CD8-positive, alpha-beta memory T cell (primary cell): ENCODE measurements at regions not wholly inside any gene's neighbourhood (a gene's known extent, or its start where the extent isn't known, plus 50 kb on each side); places are given as distances from the start of the nearest gene placed in this dataset.

ENCODE experiments used
- CTCF ChIA-PET: fragments of 350-600 bp; sonication (Branson Sonifier 250); formaldehyde crosslinking; loops from one replicate; lab custom pipeline; 2021; ENCODE audit warnings: antibody characterized with exemption; lab: Charles Lee
- POLR2A ChIA-PET: fragments of 350-600 bp; sonication (Branson Sonifier 250); formaldehyde crosslinking; loops from one replicate; lab custom pipeline; 2021; ENCODE audit warnings: antibody characterized with exemption; lab: Charles Lee
- DNase-seq, 5 donors: peaks; one replicate each; pipeline versions ENCODE4 v3.0.0 to v3.0.0-alpha.2; 2020 to 2022; ENCODE audit warnings: mixed read lengths in 1 of 5
- H3K27ac ChIP-seq: one replicate; pipeline ENCODE4 v1.7.0; 2013; ENCODE audit warnings: low read depth, mild to moderate bottlenecking, low read length, moderate library complexity
- H3K27me3 ChIP-seq: 2 replicates; pipeline ENCODE4 v1.7.0; 2013; ENCODE audit warnings: low read length, mild to moderate bottlenecking; ENCODE audit not compliant: insufficient read depth, poor library complexity, severe bottlenecking
- H3K36me3 ChIP-seq: 2 replicates; pipeline ENCODE4 v1.7.0; 2013; ENCODE audit warnings: mild to moderate bottlenecking, low read length, moderate library complexity; ENCODE audit not compliant: insufficient read depth
- H3K4me1 ChIP-seq: 2 replicates; pipeline ENCODE4 v1.7.0; 2013; ENCODE audit warnings: mild to moderate bottlenecking, low read length, moderate library complexity; ENCODE audit not compliant: insufficient read depth
- H3K4me3 ChIP-seq: 2 replicates; pipeline ENCODE4 v1.7.0; 2013; ENCODE audit warnings: mild to moderate bottlenecking, low read length
- H3K9me3 ChIP-seq: 2 replicates; pipeline ENCODE4 v1.7.0; 2013; ENCODE audit warnings: mild to moderate bottlenecking, low read length
- H3K27ac Mint-ChIP-seq, 8 donors: one replicate each; pipeline ENCODE4 v1.8.0; 2020 to 2021; ENCODE audit warnings: mixed read lengths in 8 of 8, mild to moderate bottlenecking in 6 of 8, inconsistent platforms in 3 of 8, moderate library complexity in 3 of 8
- H3K27me3 Mint-ChIP-seq, 2 donors: one replicate each; pipeline ENCODE4 v1.8.0; 2020 to 2021; ENCODE audit warnings: mixed read lengths in 2 of 2, mild to moderate bottlenecking in 1 of 2, moderate library complexity in 1 of 2
- H3K36me3 Mint-ChIP-seq, 3 donors: one replicate each; pipeline ENCODE4 v1.8.0; 2020 to 2021; ENCODE audit warnings: mixed read lengths in 3 of 3, inconsistent platforms in 1 of 3, mild to moderate bottlenecking in 1 of 3
- H3K4me1 Mint-ChIP-seq, 3 donors: one replicate each; pipeline ENCODE4 v1.8.0; 2020 to 2021; ENCODE audit warnings: mixed read lengths in 3 of 3, inconsistent platforms in 1 of 3, mild to moderate bottlenecking in 1 of 3
- H3K4me3 Mint-ChIP-seq, 7 donors: one replicate each; pipeline ENCODE4 v1.8.0; 2020 to 2021; ENCODE audit warnings: mixed read lengths in 7 of 7, mild to moderate bottlenecking in 6 of 7, moderate library complexity in 4 of 7, inconsistent platforms in 2 of 7
- H3K9me3 Mint-ChIP-seq, 5 donors: one replicate each; pipeline ENCODE4 v1.8.0; 2020 to 2022; ENCODE audit warnings: mixed read lengths in 5 of 5, mild to moderate bottlenecking in 3 of 5, moderate library complexity in 2 of 5, inconsistent platforms in 1 of 5

- no peaks in the 10 kb centered on the region for H3K27me3 ChIP-seq
- H3K27ac ChIP-seq: no peak overlapping the region
- H3K4me3 ChIP-seq: no peak overlapping the region
- Mint-ChIP-seq H3K4me1 (no peaks in the 10 kb centered on the region), H3K27me3 (no peaks in the 10 kb centered on the region), H3K27ac (no peak overlapping the region), H3K9me3 (peaks cover 0 to 19% (median 12%) of the 10 kb centered on the region in 5 donors), H3K4me3 (no peak overlapping the region), H3K36me3 (no peaks in the 10 kb centered on the region)
- POLR2A ChIA-PET: no interaction called here
- no peak for DNase-seq
- CTCF ChIA-PET: no interaction called here
- H3K9me3 ChIP-seq: no peaks in the 10 kb centered on the region
- H3K4me1 ChIP-seq: no peaks in the 10 kb centered on the region
- H3K36me3 ChIP-seq: no peaks in the 10 kb centered on the region
Observed at GRCh38 chr14:42469637-42470426, 863.2 kb downstream of the LRFN5 start.

- Histone ChIP-seq H3K36me3 (no peaks in the 10 kb centered on the region), H3K9me3 (no peaks in the 10 kb centered on the region), H3K4me3 (no peak overlapping the region), H3K4me1 (no peaks in the 10 kb centered on the region), H3K27ac (no peak overlapping the region), H3K27me3 (no peaks in the 10 kb centered on the region)
- DNase-seq: no peak
- H3K4me3 Mint-ChIP-seq: no peak overlapping the region
- POLR2A ChIA-PET: no interaction called here
- H3K27me3 Mint-ChIP-seq: no peaks in the 10 kb centered on the region
- H3K9me3 Mint-ChIP-seq: peaks cover 0 to 8% (median 5%) of the 10 kb centered on the region in 5 donors
- CTCF ChIA-PET: no interaction called here
- no peak overlapping the region for H3K27ac Mint-ChIP-seq
- no peaks in the 10 kb centered on the region for H3K4me1 Mint-ChIP-seq
- H3K36me3 Mint-ChIP-seq: no peaks in the 10 kb centered on the region
Observed at GRCh38 chr14:42460673-42461072, 854.0 kb downstream of the LRFN5 start.

GRCh38 chr14:42459171-42459685 lies 852.6 kb downstream of the LRFN5 start:
- H3K4me3 Mint-ChIP-seq: no peak overlapping the region
- H3K27me3 Mint-ChIP-seq: no peaks in the 10 kb centered on the region
- H3K9me3 Mint-ChIP-seq: peaks cover 3 to 11% (median 5%) of the 10 kb centered on the region in 5 donors
- H3K36me3 Mint-ChIP-seq: no peaks in the 10 kb centered on the region
- CTCF ChIA-PET: no interaction called here
- Histone ChIP-seq H3K36me3 (no peaks in the 10 kb centered on the region), H3K27ac (no peak overlapping the region), H3K9me3 (no peaks in the 10 kb centered on the region), H3K4me1 (no peaks in the 10 kb centered on the region), H3K27me3 (no peaks in the 10 kb centered on the region), H3K4me3 (no peak overlapping the region)
- no peak for DNase-seq
- no peak overlapping the region for H3K27ac Mint-ChIP-seq
- H3K4me1 Mint-ChIP-seq: no peaks in the 10 kb centered on the region
- POLR2A ChIA-PET: no interaction called here

DNA sequence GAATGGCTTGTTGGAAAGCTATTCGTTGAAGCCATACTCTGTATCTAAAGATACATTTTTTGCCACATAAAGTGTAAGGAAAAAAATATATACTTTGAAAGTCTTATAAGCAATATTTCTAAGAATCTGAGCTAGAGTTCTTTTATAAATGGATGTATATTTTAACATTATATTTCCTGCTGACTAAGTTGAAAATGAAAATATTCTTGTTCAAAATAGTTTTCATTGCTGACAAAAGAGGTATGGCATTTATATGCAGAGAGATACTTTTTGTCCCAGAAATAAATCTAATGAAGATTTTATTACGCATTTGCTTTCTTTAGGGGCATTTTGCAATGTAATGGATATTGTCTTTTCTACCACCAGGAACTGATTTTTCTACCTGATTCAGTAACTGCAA lies 834.9 kb downstream of the LRFN5 start:
- Histone ChIP-seq H3K27me3 (no peaks in the 10 kb centered on the region), H3K36me3 (no peaks in the 10 kb centered on the region), H3K9me3 (no peaks in the 10 kb centered on the region), H3K27ac (no peak overlapping the region), H3K4me1 (no peaks in the 10 kb centered on the region), H3K4me3 (no peak overlapping the region)
- no peaks in the 10 kb centered on the region for H3K4me1 Mint-ChIP-seq
- H3K9me3 Mint-ChIP-seq: peaks cover 0 to 12% (median 3%) of the 10 kb centered on the region in 5 donors
- ChIA-PET CTCF (no interaction called here), POLR2A (no interaction called here)
- H3K4me3 Mint-ChIP-seq: no peak overlapping the region
- no peaks in the 10 kb centered on the region for H3K36me3 Mint-ChIP-seq
- DNase-seq: no peak
- H3K27me3 Mint-ChIP-seq: no peaks in the 10 kb centered on the region
- no peak overlapping the region for H3K27ac Mint-ChIP-seq

- Mint-ChIP-seq H3K27me3 (no peaks in the 10 kb centered on the region), H3K4me1 (no peaks in the 10 kb centered on the region), H3K27ac (no peak overlapping the region), H3K9me3 (peaks cover 2 to 14% (median 8%) of the 10 kb centered on the region in 5 donors), H3K4me3 (no peak overlapping the region), H3K36me3 (no peaks in the 10 kb centered on the region)
- H3K9me3 ChIP-seq: no peaks in the 10 kb centered on the region
- H3K4me3 ChIP-seq: no peak overlapping the region
- no peak for DNase-seq
- ChIA-PET CTCF (no interaction called here), POLR2A (no interaction called here)
- H3K36me3 ChIP-seq: no peaks in the 10 kb centered on the region
- H3K4me1 ChIP-seq: no peaks in the 10 kb centered on the region
- H3K27me3 ChIP-seq: no peaks in the 10 kb centered on the region
- no peak overlapping the region for H3K27ac ChIP-seq
Observed at GRCh38 chr14:42437809-42438208, 831.1 kb downstream of the LRFN5 start.

DNA sequence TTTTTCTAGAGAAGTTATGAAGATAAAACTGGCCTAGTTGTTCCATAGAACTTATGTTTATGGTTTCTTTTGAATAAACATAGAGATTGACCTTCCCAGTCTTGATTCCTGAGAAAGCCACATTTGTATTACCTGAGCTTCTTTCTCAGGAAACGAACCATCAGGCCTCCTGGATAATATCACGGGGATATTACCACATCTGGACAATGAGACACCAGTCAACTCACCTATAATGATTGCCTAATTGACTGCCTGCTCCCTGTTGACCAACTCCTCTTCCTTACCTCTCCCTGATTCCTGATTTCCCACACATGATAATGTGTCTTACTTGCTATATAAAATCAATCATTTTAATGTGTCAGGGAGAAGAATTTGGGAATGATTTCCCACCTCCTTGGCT lies 822.7 kb downstream of the LRFN5 start:
- no peak overlapping the region for H3K4me3 ChIP-seq
- no peak overlapping the region for H3K27ac Mint-ChIP-seq
- peaks cover 5 to 11% (median 8%) of the 10 kb centered on the region in 5 donors for H3K9me3 Mint-ChIP-seq
- no peaks in the 10 kb centered on the region for H3K4me1 Mint-ChIP-seq
- no peaks in the 10 kb centered on the region for H3K27me3 ChIP-seq
- H3K4me3 Mint-ChIP-seq: no peak overlapping the region
- ChIA-PET POLR2A (no interaction called here), CTCF (no interaction called here)
- H3K27me3 Mint-ChIP-seq: no peaks in the 10 kb centered on the region
- H3K9me3 ChIP-seq: no peaks in the 10 kb centered on the region
- H3K27ac ChIP-seq: no peak overlapping the region
- no peaks in the 10 kb centered on the region for H3K36me3 ChIP-seq
- DNase-seq: no peak
- H3K36me3 Mint-ChIP-seq: no peaks in the 10 kb centered on the region
- no peaks in the 10 kb centered on the region for H3K4me1 ChIP-seq

DNA sequence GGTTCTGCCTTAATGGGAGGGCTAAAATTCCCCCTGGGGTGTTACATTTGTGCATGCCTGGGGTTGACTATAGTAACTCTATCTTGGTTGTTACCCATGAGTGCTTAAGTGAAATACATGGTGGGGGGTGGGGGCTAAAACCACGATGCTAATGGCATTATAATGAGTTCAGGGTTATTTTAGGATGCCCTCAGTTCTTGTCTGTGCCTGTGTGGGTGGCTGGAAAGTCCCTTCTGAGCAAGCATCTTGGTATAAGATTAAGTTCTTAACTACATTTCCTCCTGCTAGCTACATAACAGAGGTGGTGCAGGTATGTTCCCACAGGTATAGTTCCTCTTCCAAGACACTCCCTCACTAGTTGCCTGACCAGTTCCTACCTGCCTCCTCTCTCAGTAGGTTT lies 822.3 kb downstream of the LRFN5 start:
- ChIA-PET CTCF (no interaction called here), POLR2A (no interaction called here)
- H3K9me3 Mint-ChIP-seq: peaks cover 5 to 11% (median 8%) of the 10 kb centered on the region in 5 donors
- H3K27me3 Mint-ChIP-seq: no peaks in the 10 kb centered on the region
- no peaks in the 10 kb centered on the region for H3K4me1 Mint-ChIP-seq
- no peak overlapping the region for H3K4me3 ChIP-seq
- H3K27ac Mint-ChIP-seq: no peak overlapping the region
- no peaks in the 10 kb centered on the region for H3K36me3 ChIP-seq
- no peak for DNase-seq
- no peaks in the 10 kb centered on the region for H3K27me3 ChIP-seq
- no peak overlapping the region for H3K4me3 Mint-ChIP-seq
- no peaks in the 10 kb centered on the region for H3K36me3 Mint-ChIP-seq
- no peaks in the 10 kb centered on the region for H3K4me1 ChIP-seq
- H3K9me3 ChIP-seq: no peaks in the 10 kb centered on the region
- H3K27ac ChIP-seq: no peak overlapping the region

GRCh38 chr14:42424501-42424900 lies 817.8 kb downstream of the LRFN5 start:
- CTCF ChIA-PET: no interaction called here
- Mint-ChIP-seq H3K4me3 (no peak overlapping the region), H3K4me1 (no peaks in the 10 kb centered on the region), H3K27me3 (no peaks in the 10 kb centered on the region), H3K27ac (no peak overlapping the region), H3K36me3 (no peaks in the 10 kb centered on the region), H3K9me3 (peaks cover 0 to 6% (median 3%) of the 10 kb centered on the region in 5 donors)
- Histone ChIP-seq H3K4me3 (no peak overlapping the region), H3K27me3 (no peaks in the 10 kb centered on the region), H3K4me1 (no peaks in the 10 kb centered on the region), H3K9me3 (no peaks in the 10 kb centered on the region), H3K27ac (no peak overlapping the region), H3K36me3 (no peaks in the 10 kb centered on the region)
- POLR2A ChIA-PET: no interaction called here
- no peak for DNase-seq
